DND-41 (cell line): ENCODE measurements at regions not wholly inside any gene's neighbourhood (a gene's known extent, or its start where the extent isn't known, plus 50 kb on each side); places are given as distances from the start of the nearest gene placed in this dataset.

Experiments used
- ATAC-seq: fragments of 200-7000 bp; cut with Tn5 transposase; 3 replicates; pipeline ENCODE4 v1.9.1; 2021; ENCODE audit warnings: low read depth; ENCODE audit not compliant: insufficient read depth
- DNase-seq: peaks from one replicate; pipeline ENCODE4 v3.0.0-alpha.2; 2020
- H2AFZ ChIP-seq: 2 replicates; pipeline ENCODE4 v1.6.0; 2012; ENCODE audit warnings: low read depth, low read length
- H3K27ac ChIP-seq: 2 replicates; pipeline ENCODE4 v1.5.1; 2012; ENCODE audit warnings: low read length, inconsistent platforms
- H3K27me3 ChIP-seq: fragments of 200-600 bp; sonication (generic); 2 replicates; pipeline ENCODE4 v1.6.0; 2012; ENCODE audit warnings: low read length, mild to moderate bottlenecking, inconsistent platforms; ENCODE audit not compliant: insufficient read depth, poor library complexity
- H3K36me3 ChIP-seq: 2 replicates; pipeline ENCODE4 v1.5.1; 2012; ENCODE audit warnings: low read length, inconsistent platforms; ENCODE audit not compliant: insufficient read depth
- H3K4me1 ChIP-seq: 2 replicates; pipeline ENCODE4 v1.5.1; 2012; ENCODE audit warnings: mild to moderate bottlenecking, low read length; ENCODE audit not compliant: insufficient read depth
- H3K4me2 ChIP-seq: 2 replicates; pipeline ENCODE4 v1.6.0; 2012; ENCODE audit warnings: mild to moderate bottlenecking, moderate library complexity, low read length, inconsistent platforms; ENCODE audit not compliant: insufficient read depth
- H3K4me3 ChIP-seq, 2 experiments: fragments of 200-600 bp in 1 of 2; shearing (Covaris generic) in 1 of 2; 2 replicates each; pipeline ENCODE4 v1.5.1; 2012 to 2016; ENCODE audit warnings: inconsistent platforms in 2 of 2, low read length in 2 of 2, mild to moderate bottlenecking in 2 of 2, low read depth in 1 of 2, moderate library complexity in 1 of 2
- H3K79me2 ChIP-seq: 2 replicates; pipeline ENCODE4 v1.6.0; 2012; ENCODE audit warnings: low read length, inconsistent platforms; ENCODE audit not compliant: insufficient read depth
- H3K9ac ChIP-seq: 2 replicates; pipeline ENCODE4 v1.6.0; 2012; ENCODE audit warnings: low read depth, mild to moderate bottlenecking, inconsistent platforms, low read length, moderate library complexity
- H3K9me3 ChIP-seq: 2 replicates; pipeline ENCODE4 v1.5.1; 2012; ENCODE audit warnings: low read length, moderate library complexity, mild to moderate bottlenecking, inconsistent platforms; ENCODE audit not compliant: insufficient read depth, severe bottlenecking
- H4K20me1 ChIP-seq: 2 replicates; pipeline ENCODE4 v1.6.0; 2012; ENCODE audit warnings: low read length; ENCODE audit not compliant: insufficient read depth
- CTCF ChIP-seq: IDR thresholded peaks from 2 replicates; pipeline ENCODE4 v1.5.1; 2012; ENCODE audit warnings: borderline replicate concordance, low read length, moderate library complexity, mild to moderate bottlenecking; ENCODE audit not compliant: poor library complexity, severe bottlenecking; ENCODE audit errors: extremely low read depth
- EZH2 ChIP-seq: IDR thresholded peaks from 3 replicates; pipeline ENCODE4 v1.6.1; 2012; ENCODE audit warnings: borderline replicate concordance, low read depth, mild to moderate bottlenecking, moderate library complexity, low read length, inconsistent platforms; ENCODE audit not compliant: severe bottlenecking

- Histone ChIP-seq H3K79me2 (no peaks in the 10 kb centered on the region), H3K4me2 (no peak overlapping the region), H3K9ac (no peak overlapping the region), H4K20me1 (no peaks in the 10 kb centered on the region), H3K9me3 (no peaks in the 10 kb centered on the region), H3K27ac (no peak overlapping the region), H3K27me3 (no peaks in the 10 kb centered on the region), H3K4me1 (no peaks in the 10 kb centered on the region), H3K4me3 (no peak overlapping the region), H2AFZ (no peak overlapping the region), H3K36me3 (no peaks in the 10 kb centered on the region)
- DNase-seq: no peak
- ATAC-seq: no peak
- TF ChIP-seq EZH2 (no peak), CTCF (no peak)
Observed at GRCh38 chr6:168181876-168182275, 102.9 kb upstream of the FRMD1 start.

- Histone ChIP-seq H3K9me3 (no peaks in the 10 kb centered on the region), H3K4me2 (no peak overlapping the region), H3K79me2 (no peaks in the 10 kb centered on the region), H4K20me1 (no peaks in the 10 kb centered on the region), H3K27me3 (no peaks in the 10 kb centered on the region), H3K27ac (no peak overlapping the region), H3K36me3 (no peaks in the 10 kb centered on the region), H2AFZ (no peak overlapping the region), H3K9ac (no peak overlapping the region), H3K4me3 (no peak overlapping the region), H3K4me1 (no peaks in the 10 kb centered on the region)
- ATAC-seq (no peak), DNase-seq (no peak)
- TF ChIP-seq CTCF (no peak), EZH2 (no peak)
Observed at GRCh38 chr6:168181316-168181715, 102.3 kb upstream of the FRMD1 start.

GRCh38 chr6:168180548-168181011 lies 101.6 kb upstream of the FRMD1 start:
- H3K9ac ChIP-seq: no peak overlapping the region
- DNase-seq: no peak
- no peaks in the 10 kb centered on the region for H3K4me1 ChIP-seq
- no peaks in the 10 kb centered on the region for H4K20me1 ChIP-seq
- no peaks in the 10 kb centered on the region for H3K36me3 ChIP-seq
- H2AFZ ChIP-seq: no peak overlapping the region
- H3K79me2 ChIP-seq: no peaks in the 10 kb centered on the region
- H3K4me3 ChIP-seq: no peak overlapping the region
- no peak overlapping the region for H3K27ac ChIP-seq
- H3K27me3 ChIP-seq: no peaks in the 10 kb centered on the region
- ATAC-seq: no peak
- no peak for TF ChIP-seq CTCF
- TF ChIP-seq EZH2: no peak
- no peak overlapping the region for H3K4me2 ChIP-seq
- no peaks in the 10 kb centered on the region for H3K9me3 ChIP-seq

- Histone ChIP-seq H3K27me3 (no peaks in the 10 kb centered on the region), H3K4me2 (no peak overlapping the region), H3K9ac (no peak overlapping the region), H3K36me3 (no peaks in the 10 kb centered on the region), H2AFZ (no peak overlapping the region), H4K20me1 (no peaks in the 10 kb centered on the region), H3K9me3 (no peaks in the 10 kb centered on the region), H3K27ac (no peak overlapping the region), H3K4me1 (no peaks in the 10 kb centered on the region), H3K79me2 (no peaks in the 10 kb centered on the region), H3K4me3 (no peak overlapping the region)
- DNase-seq (no peak), ATAC-seq (no peak)
- TF ChIP-seq CTCF (no peak), EZH2 (no peak)
Observed at GRCh38 chr6:168179702-168180382, 100.8 kb upstream of the FRMD1 start.
